HepG2 (cell line): ENCODE measurements at regions not wholly inside any gene's neighbourhood (a gene's known extent, or its start where the extent isn't known, plus 50 kb on each side); places are given as distances from the start of the nearest gene placed in this dataset.

Experiments
- ATAC-seq: fragments of 200-7000 bp; cut with Tn5 transposase; 3 replicates; pipeline ENCODE4 v1.9.1; 2020; ENCODE audit warnings: mild to moderate bottlenecking, moderate library complexity
- BruUV-seq: library from RNA; stranded (reverse); fragments of 400-500 nt; replicated peaks from 2 replicates; lab custom pipeline; 2021; lab: Mats Ljungman, UMichigan
- CTCF ChIA-PET: fragments of 300-600 bp; formaldehyde crosslinking; extraction: SDS; loops from one replicate; lab custom pipeline; 2021; ENCODE audit warnings: low total read pairs, inconsistent platforms, low intra/inter-chr PET ratio; lab: Yijun Ruan, JAX
- POLR2A ChIA-PET: fragments of 350-600 bp; sonication (Branson Sonifier 250); formaldehyde crosslinking; loops from one replicate; lab custom pipeline; 2020; ENCODE audit warnings: antibody characterized with exemption, inconsistent platforms; lab: Yijun Ruan, JAX
- DNase-seq: peaks from one replicate; pipeline ENCODE4 v3.0.0-alpha.2; 2015; ENCODE audit warnings: low spot score
- FAIRE-seq: peaks from 3 replicates; lab custom pipeline; 2011; peaks lifted over from hg19 to GRCh38; lab: Jason Lieb, UNC
- H2AFZ ChIP-seq: one replicate; pipeline ENCODE4 v1.6.1; 2011; ENCODE audit warnings: low read length, inconsistent platforms
- H3K27ac ChIP-seq: fragments of 300-600 bp; 3 replicates; pipeline ENCODE4 v1.8.0; 2011; ENCODE audit warnings: mixed run types, mild to moderate bottlenecking, mixed read lengths, low read length, inconsistent platforms; ENCODE audit not compliant: insufficient read depth; ENCODE audit errors: extremely low read length
- H3K27me3 ChIP-seq, 2 experiments: fragments of 200-600 bp in 1 of 2; 2 replicates in 1 of 2; 3 replicates in 1 of 2; pipeline versions ENCODE4 v1.6.0 to v1.8.0; 2011; ENCODE audit warnings: low read length in 2 of 2, mild to moderate bottlenecking in 2 of 2, moderate library complexity in 2 of 2, inconsistent platforms in 1 of 2; ENCODE audit not compliant: insufficient read depth in 2 of 2, control insufficient read depth in 1 of 2
- H3K36me3 ChIP-seq, 2 experiments: fragments of 200-600 bp in 1 of 2; replicated peaks in 1 of 2; 2 replicates in 1 of 2; 3 replicates in 1 of 2; pipeline versions ENCODE4 v1.5.1 to v1.8.0; 2011; ENCODE audit warnings: low read length in 2 of 2, inconsistent platforms in 1 of 2; ENCODE audit not compliant: insufficient read depth in 2 of 2, control insufficient read depth in 1 of 2
- H3K4me1 ChIP-seq: 2 replicates; pipeline ENCODE4 v1.5.1; 2012; ENCODE audit warnings: low read length, inconsistent platforms; ENCODE audit not compliant: insufficient read depth
- H3K4me2 ChIP-seq: 2 replicates; pipeline ENCODE4 v1.6.0; 2011; ENCODE audit warnings: low read depth, low read length, inconsistent platforms
- H3K4me3 ChIP-seq, 3 experiments: fragments of 200-600 bp in 1 of 3; sonication (generic), shearing (Covaris generic) in 1 of 3; replicated peaks in 1 of 3; 2 replicates each; pipeline ENCODE4 v1.5.1; 2011 to 2016; ENCODE audit warnings: low read length in 3 of 3, inconsistent platforms in 2 of 3, low read depth in 2 of 3, mild to moderate bottlenecking in 2 of 3, control low read depth in 1 of 3, mixed read lengths in 1 of 3; ENCODE audit not compliant: insufficient read depth in 1 of 3
- H3K79me2 ChIP-seq: one replicate; pipeline ENCODE4 v1.6.1; 2011; ENCODE audit warnings: low read length, inconsistent platforms; ENCODE audit not compliant: insufficient read depth
- H3K9ac ChIP-seq: 2 replicates; pipeline ENCODE4 v1.6.0; 2011; ENCODE audit warnings: mild to moderate bottlenecking, low read depth, low read length, inconsistent platforms; ENCODE audit not compliant: insufficient read depth
- H3K9me3 ChIP-seq: 2 replicates; pipeline ENCODE4 v1.5.1; 2012; ENCODE audit warnings: mild to moderate bottlenecking, low read length
- H4K20me1 ChIP-seq: 2 replicates; pipeline ENCODE4 v1.6.0; 2011; ENCODE audit warnings: inconsistent platforms, mild to moderate bottlenecking, low read length, moderate library complexity; ENCODE audit not compliant: insufficient read depth
- BATF2 ChIP-seq: sonication (generic); formaldehyde crosslinking; IDR thresholded peaks from 2 replicates; pipeline ENCODE4 v1.8.0; 2022; ENCODE audit warnings: mild to moderate bottlenecking, missing genetic modification reagents, moderate library complexity
- ERF ChIP-seq: IDR thresholded peaks from 2 replicates; pipeline ENCODE4 v1.6.1; 2018; ENCODE audit warnings: missing biosample characterization, missing genetic modification reagents
- HNF4G ChIP-seq, 2 experiments: sonication (generic) in 1 of 2; formaldehyde crosslinking in 1 of 2; IDR thresholded peaks; 2 replicates each; pipeline versions ENCODE4 v1.4.0 to v1.6.1; 2011 to 2020; ENCODE audit warnings: borderline replicate concordance in 2 of 2, low read depth in 2 of 2, mild to moderate bottlenecking in 2 of 2, low read length in 1 of 2, missing genetic modification reagents in 1 of 2, moderate library complexity in 1 of 2
- HOXA9 ChIP-seq: sonication (generic); formaldehyde crosslinking; IDR thresholded peaks from 2 replicates; pipeline ENCODE4 v1.8.1; 2022; ENCODE audit warnings: missing genetic modification reagents, mild to moderate bottlenecking, moderate library complexity, borderline replicate concordance
- MED1 ChIP-seq: sonication (generic); formaldehyde crosslinking; IDR thresholded peaks from 2 replicates; pipeline ENCODE4 v1.4.0; 2020; ENCODE audit warnings: missing genetic modification reagents
- NKX3-1 ChIP-seq: sonication (generic); formaldehyde crosslinking; IDR thresholded peaks from 2 replicates; pipeline ENCODE4 v1.5.0; 2020; ENCODE audit warnings: missing genetic modification reagents
- RARA ChIP-seq: IDR thresholded peaks from 2 replicates; pipeline ENCODE4 v1.6.1; 2016; ENCODE audit warnings: missing genetic modification reagents, missing compliant biosample characterization
- RBM22 ChIP-seq: fragments of 200-400 bp; formaldehyde crosslinking; optimal IDR thresholded peaks from 2 replicates; pipeline ENCODE3; 2017; ENCODE audit warnings: mild to moderate bottlenecking, low read length, moderate library complexity
- SIN3B ChIP-seq: fragments of 150-350 bp; IDR thresholded peaks from 2 replicates; pipeline ENCODE4 v1.6.1; 2014; ENCODE audit warnings: low read length
- SP1 ChIP-seq, 2 experiments: fragments of 450-650 bp in 1 of 2; sonication (generic) in 1 of 2; formaldehyde crosslinking in 1 of 2; IDR thresholded peaks; 2 replicates each; pipeline versions ENCODE4 v1.4.0 to v1.6.1; 2016 to 2020; ENCODE audit warnings: missing genetic modification reagents in 1 of 2
- TFAP4 ChIP-seq: sonication (generic); IDR thresholded peaks from 2 replicates; pipeline ENCODE4 v1.6.1; 2016; ENCODE audit warnings: low read depth, borderline replicate concordance
- ZFP90 ChIP-seq: sonication (generic); formaldehyde crosslinking; IDR thresholded peaks from 2 replicates; pipeline ENCODE4 v1.8.0; 2022; ENCODE audit warnings: missing genetic modification reagents, mild to moderate bottlenecking, inconsistent platforms, borderline replicate concordance
- ZNF234 ChIP-seq: sonication (generic); formaldehyde crosslinking; conservative IDR thresholded peaks from 2 replicates; pipeline ENCODE4 v1.5.1; 2020; ENCODE audit warnings: mild to moderate bottlenecking, missing genetic modification reagents
- ZNF263 ChIP-seq: sonication (generic); formaldehyde crosslinking; IDR thresholded peaks from 2 replicates; pipeline ENCODE4 v1.4.0; 2020; ENCODE audit warnings: missing genetic modification reagents
- ZNF362 ChIP-seq: sonication (generic); formaldehyde crosslinking; IDR thresholded peaks from 2 replicates; pipeline ENCODE4 v1.4.0; 2020; ENCODE audit warnings: missing genetic modification reagents, mild to moderate bottlenecking, borderline replicate concordance
- ZNF383 ChIP-seq: sonication (generic); formaldehyde crosslinking; IDR thresholded peaks from 2 replicates; pipeline ENCODE4 v1.4.0; 2020; ENCODE audit warnings: missing genetic modification reagents, mild to moderate bottlenecking, borderline replicate concordance
- ZNF709 ChIP-seq: sonication (generic); formaldehyde crosslinking; IDR thresholded peaks from 2 replicates; pipeline ENCODE4 v1.5.0; 2020; ENCODE audit warnings: mild to moderate bottlenecking, missing genetic modification reagents
- ZNF749 ChIP-seq: sonication (generic); formaldehyde crosslinking; IDR thresholded peaks from 2 replicates; pipeline ENCODE4 v1.8.0; 2022; ENCODE audit warnings: mild to moderate bottlenecking, missing genetic modification reagents, moderate library complexity, borderline replicate concordance
- ZSCAN25 ChIP-seq: sonication (generic); formaldehyde crosslinking; IDR thresholded peaks from 2 replicates; pipeline ENCODE4 v1.8.0; 2022; ENCODE audit warnings: mild to moderate bottlenecking, missing genetic modification reagents
- ZXDC ChIP-seq: sonication (generic); formaldehyde crosslinking; IDR thresholded peaks from 2 replicates; pipeline ENCODE4 v1.5.0; 2020; ENCODE audit warnings: mild to moderate bottlenecking, missing genetic modification reagents
- WGBS: methylation state at CpG from one replicate; pipeline ENCODE4 v1.1.6; 2017; ENCODE audit warnings: low lambda C conversion rate; 5-methylcytosine and 5-hydroxymethylcytosine counted together
- in situ Hi-C: cut with HindIII; loops from 2 replicates; pipeline ENCODE4 v1.10.0; 2017; ENCODE audit warnings: low pct_unique_long_range_greater_than_20kb; ENCODE audit not compliant: extremely low pct_ligation_motif_present
- intact Hi-C: fragments of 100-400 bp; cut with micrococcal nuclease; formaldehyde crosslinking; loops from one replicate; pipeline ENCODE4 v1.10.0; 2022; ENCODE audit not compliant: unreplicated experiment

- TF ChIP-seq ZXDC (no peak), ZNF263 (CRISPR knock-in tag) (no peak), RBM22 (no peak), NKX3-1 (CRISPR knock-in tag) (no peak), HOXA9 (CRISPR knock-in tag) (no peak), TFAP4 (no peak), SP1 (IDR thresholded peaks at IDR 0.05) (no peak), SP1 (CRISPR knock-in tag; IDR thresholded peaks at IDR 0.05) (no peak), ERF (CRISPR knock-in tag) (no peak), BATF2 (CRISPR knock-in tag) (no peak), ZNF749 (CRISPR knock-in tag) (no peak)
Observed at GRCh38 chr6:1122083-1122482, 189.8 kb upstream of the FOXQ1 start (continued).

- no peaks in the 10 kb centered on the region for H4K20me1 ChIP-seq
- no TSS peak for BruUV-seq
- no peak overlapping the region for H3K4me3 ChIP-seq
- ChIA-PET POLR2A (no interaction called here), CTCF (no interaction called here)
- no peak overlapping the region for H2AFZ ChIP-seq
- 43% methylated on average over 2 of the region's 2 CpGs for WGBS
- DNase-seq (peak; percentile 41), FAIRE-seq (peak; percentile 4), ATAC-seq (peak; percentile 82)
- H3K79me2 ChIP-seq, result no peaks in the 10 kb centered on the region
- H3K4me1 ChIP-seq, result peaks cover 40% of the 10 kb centered on the region
- in situ Hi-C loops, result no loop called here
- H3K9me3 ChIP-seq, result no peaks in the 10 kb centered on the region
- no peaks in the 10 kb centered on the region for H3K36me3 ChIP-seq
- H3K27me3 ChIP-seq, result no peaks in the 10 kb centered on the region
- H3K4me2 ChIP-seq, result peak overlapping the region; percentile 51
- peak overlapping the region; percentile 4 for H3K27ac ChIP-seq
- H3K9ac ChIP-seq, result no peak overlapping the region
- intact Hi-C loops, result no loop called here
- TF ChIP-seq HNF4G (IDR thresholded peaks at IDR 0.05; ENCODE audit: borderline replicate concordance, low read depth, low read length), result peak; percentile 61; the same call in 1 of the 2 replicates
- TF ChIP-seq HNF4G (CRISPR knock-in tag; IDR thresholded peaks at IDR 0.05; ENCODE audit: borderline replicate concordance, low read depth), result no peak
- no peak for TF ChIP-seq ZNF383
- TF ChIP-seq ZNF709 (CRISPR knock-in tag), result no peak
- TF ChIP-seq RARA (CRISPR knock-in tag), result peak; percentile 37; the same call in 1 of the 2 replicates
- no peak for TF ChIP-seq ZNF234
- 0 out of 2 replicates have a peak, but pooled peaks have one; percentile 48 for TF ChIP-seq ZNF362 (CRISPR knock-in tag)
- no peak for TF ChIP-seq ZFP90 (CRISPR knock-in tag)
- TF ChIP-seq ZSCAN25 (CRISPR knock-in tag), result no peak
- TF ChIP-seq SIN3B, result no peak
- TF ChIP-seq MED1, result no peak
- TF ChIP-seq ZNF263 (CRISPR knock-in tag), result no peak
Observed at GRCh38 chr6:1118287-1118647, 193.6 kb upstream of the FOXQ1 start.
